CD4-positive, alpha-beta memory T cell (primary cell): ENCODE measurements at regions not wholly inside any gene's neighbourhood (a gene's known extent, or its start where the extent isn't known, plus 50 kb on each side); places are given as distances from the start of the nearest gene placed in this dataset.
A peak's percentile ranks its signal among the peaks of the same experiment; 100 is the strongest.

Experiments used
- CTCF ChIA-PET: fragments of 350-600 bp; sonication (Branson Sonifier 250); formaldehyde crosslinking; loops from one replicate; lab custom pipeline; 2021; ENCODE audit warnings: inconsistent platforms; ENCODE audit not compliant: partially characterized antibody; lab: Charles Lee
- POLR2A ChIA-PET: fragments of 350-600 bp; sonication (Branson Sonifier 250); formaldehyde crosslinking; loops from one replicate; lab custom pipeline; 2021; ENCODE audit not compliant: partially characterized antibody; lab: Charles Lee
- DNase-seq, 5 donors: peaks; one replicate each; pipeline versions ENCODE4 v3.0.0 to v3.0.0-alpha.2; 2020 to 2022; ENCODE audit warnings: mixed read lengths in 1 of 5
- H3K27ac ChIP-seq: one replicate; pipeline ENCODE4 v1.7.0; 2013; ENCODE audit warnings: low read depth, low read length
- H3K27me3 ChIP-seq: 2 replicates; pipeline ENCODE4 v1.7.0; 2013; ENCODE audit warnings: mild to moderate bottlenecking, low read length, moderate library complexity; ENCODE audit not compliant: insufficient read depth
- H3K36me3 ChIP-seq: 2 replicates; pipeline ENCODE4 v1.7.0; 2013; ENCODE audit warnings: mild to moderate bottlenecking, low read length, moderate library complexity; ENCODE audit not compliant: insufficient read depth
- H3K4me1 ChIP-seq: 2 replicates; pipeline ENCODE4 v1.7.0; 2013; ENCODE audit warnings: mild to moderate bottlenecking, low read length, moderate library complexity; ENCODE audit not compliant: insufficient read depth
- H3K4me3 ChIP-seq, 2 donors: one replicate each; pipeline ENCODE4 v1.7.0; 2013; ENCODE audit warnings: low read length in 2 of 2, mild to moderate bottlenecking in 1 of 2
- H3K9me3 ChIP-seq, 2 donors: one replicate each; pipeline ENCODE4 v1.7.0; 2013; ENCODE audit warnings: low read length in 2 of 2, control low read depth in 1 of 2; ENCODE audit not compliant: control insufficient read depth in 1 of 2
- H3K27ac Mint-ChIP-seq, 7 donors: one replicate each; pipeline ENCODE4 v1.8.0; 2020 to 2021; ENCODE audit warnings: mixed read lengths in 7 of 7, mild to moderate bottlenecking in 6 of 7, inconsistent platforms in 3 of 7, moderate library complexity in 3 of 7
- H3K27me3 Mint-ChIP-seq, 2 donors: one replicate each; pipeline ENCODE4 v1.8.0; 2020 to 2021; ENCODE audit warnings: mixed read lengths in 2 of 2
- H3K36me3 Mint-ChIP-seq, 2 donors: one replicate each; pipeline ENCODE4 v1.8.0; 2020 to 2021; ENCODE audit warnings: mixed read lengths in 2 of 2, inconsistent platforms in 1 of 2, mild to moderate bottlenecking in 1 of 2
- H3K4me1 Mint-ChIP-seq, 4 donors: one replicate each; pipeline ENCODE4 v1.8.0; 2020 to 2021; ENCODE audit warnings: mixed read lengths in 4 of 4, mild to moderate bottlenecking in 1 of 4
- H3K4me3 Mint-ChIP-seq, 8 donors: one replicate each; pipeline ENCODE4 v1.8.0; 2020 to 2021; ENCODE audit warnings: mixed read lengths in 8 of 8, mild to moderate bottlenecking in 7 of 8, moderate library complexity in 6 of 8, inconsistent platforms in 3 of 8
- H3K9me3 Mint-ChIP-seq, 8 donors: one replicate each; pipeline ENCODE4 v1.8.0; 2020 to 2021; ENCODE audit warnings: mixed read lengths in 8 of 8, mild to moderate bottlenecking in 5 of 8, inconsistent platforms in 3 of 8, moderate library complexity in 1 of 8
- intact Hi-C: fragments of 100-400 bp; cut with micrococcal nuclease; formaldehyde crosslinking; loops from one replicate; pipeline ENCODE4 v1.15.1; 2023

GRCh38 chr5:93303291-93303691 is 277.7 kb downstream of the NR2F1-AS1 start:
- Histone ChIP-seq H3K4me3 (no peak overlapping the region), H3K27me3 (no peaks in the 10 kb centered on the region), H3K4me1 (no peaks in the 10 kb centered on the region), H3K27ac (no peak overlapping the region), H3K36me3 (no peaks in the 10 kb centered on the region), H3K9me3 (no peaks in the 10 kb centered on the region)
- intact Hi-C loops = no loop called here
- peaks cover 2 to 3% of the 10 kb centered on the region in 2 donors for H3K27me3 Mint-ChIP-seq
- H3K36me3 Mint-ChIP-seq = no peaks in the 10 kb centered on the region
- ChIA-PET CTCF (no interaction called here), POLR2A (no interaction called here)
- H3K4me3 Mint-ChIP-seq = no peak overlapping the region
- no peak overlapping the region for H3K27ac Mint-ChIP-seq
- no peak for DNase-seq
- H3K9me3 Mint-ChIP-seq = peaks cover 0 to 4% (median 0%) of the 10 kb centered on the region in 8 donors
- H3K4me1 Mint-ChIP-seq = peaks cover 0 to 2% (median 0%) of the 10 kb centered on the region in 4 donors

- no peak for DNase-seq
- Mint-ChIP-seq H3K4me3 (no peak overlapping the region), H3K27ac (peak overlapping the region in 1 of 7 donors; percentile 4), H3K9me3 (peaks cover 0 to 4% (median 0%) of the 10 kb centered on the region in 8 donors), H3K4me1 (peaks cover 0 to 2% (median 0%) of the 10 kb centered on the region in 4 donors), H3K27me3 (peaks cover 2 to 3% of the 10 kb centered on the region in 2 donors), H3K36me3 (no peaks in the 10 kb centered on the region)
- ChIA-PET POLR2A (no interaction called here), CTCF (no interaction called here)
- H3K27me3 ChIP-seq = no peaks in the 10 kb centered on the region
- no peaks in the 10 kb centered on the region for H3K4me1 ChIP-seq
- intact Hi-C loops = no loop called here
- H3K9me3 ChIP-seq = no peaks in the 10 kb centered on the region
- H3K4me3 ChIP-seq = no peak overlapping the region
- H3K27ac ChIP-seq = no peak overlapping the region
- no peaks in the 10 kb centered on the region for H3K36me3 ChIP-seq
Measured at GRCh38 chr5:93302711-93303110, 278.3 kb downstream of the NR2F1-AS1 start.

- no peaks in the 10 kb centered on the region for H3K27me3 ChIP-seq
- H3K27me3 Mint-ChIP-seq = peaks cover 2 to 3% of the 10 kb centered on the region in 2 donors
- ChIA-PET CTCF (no interaction called here), POLR2A (no interaction called here)
- no peaks in the 10 kb centered on the region for H3K36me3 Mint-ChIP-seq
- no peak overlapping the region for H3K27ac Mint-ChIP-seq
- no peaks in the 10 kb centered on the region for H3K36me3 ChIP-seq
- DNase-seq = no peak
- no peaks in the 10 kb centered on the region for H3K4me1 ChIP-seq
- H3K4me3 Mint-ChIP-seq = no peak overlapping the region
- no peaks in the 10 kb centered on the region for H3K9me3 ChIP-seq
- no peaks in the 10 kb centered on the region for H3K4me1 Mint-ChIP-seq
- H3K9me3 Mint-ChIP-seq = peaks cover 0 to 4% (median 0%) of the 10 kb centered on the region in 8 donors
- H3K27ac ChIP-seq = no peak overlapping the region
- intact Hi-C loops = no loop called here
- H3K4me3 ChIP-seq = no peak overlapping the region
Measured at GRCh38 chr5:93300945-93301344, 280.1 kb downstream of the NR2F1-AS1 start.

- no peaks in the 10 kb centered on the region for H3K36me3 ChIP-seq
- intact Hi-C loops = no loop called here
- no peaks in the 10 kb centered on the region for H3K4me1 ChIP-seq
- H3K9me3 ChIP-seq = no peaks in the 10 kb centered on the region
- H3K36me3 Mint-ChIP-seq = no peaks in the 10 kb centered on the region
- no peak overlapping the region for H3K4me3 ChIP-seq
- peaks cover 0 to 4% (median 0%) of the 10 kb centered on the region in 8 donors for H3K9me3 Mint-ChIP-seq
- H3K27me3 Mint-ChIP-seq = peaks cover 2 to 3% of the 10 kb centered on the region in 2 donors
- no peaks in the 10 kb centered on the region for H3K27me3 ChIP-seq
- H3K4me3 Mint-ChIP-seq = no peak overlapping the region
- H3K27ac ChIP-seq = no peak overlapping the region
- DNase-seq = no peak
- H3K27ac Mint-ChIP-seq = no peak overlapping the region
- CTCF ChIA-PET = no interaction called here
- POLR2A ChIA-PET = no interaction called here
- no peaks in the 10 kb centered on the region for H3K4me1 Mint-ChIP-seq
Measured at GRCh38 chr5:93300309-93300923, 280.6 kb downstream of the NR2F1-AS1 start.

GRCh38 chr5:93299681-93300308 is 281.2 kb downstream of the NR2F1-AS1 start:
- no peak overlapping the region for H3K4me3 Mint-ChIP-seq
- Histone ChIP-seq H3K36me3 (no peaks in the 10 kb centered on the region), H3K27me3 (no peaks in the 10 kb centered on the region), H3K4me3 (no peak overlapping the region), H3K4me1 (no peaks in the 10 kb centered on the region), H3K9me3 (no peaks in the 10 kb centered on the region), H3K27ac (no peak overlapping the region)
- POLR2A ChIA-PET = no interaction called here
- peaks cover 2 to 3% of the 10 kb centered on the region in 2 donors for H3K27me3 Mint-ChIP-seq
- H3K9me3 Mint-ChIP-seq = peaks cover 0 to 2% (median 0%) of the 10 kb centered on the region in 8 donors
- H3K36me3 Mint-ChIP-seq = no peaks in the 10 kb centered on the region
- CTCF ChIA-PET = no interaction called here
- no peak overlapping the region for H3K27ac Mint-ChIP-seq
- intact Hi-C loops = no loop called here
- DNase-seq = no peak
- no peaks in the 10 kb centered on the region for H3K4me1 Mint-ChIP-seq

GRCh38 chr5:93297116-93297515 is 283.9 kb downstream of the NR2F1-AS1 start:
- no peaks in the 10 kb centered on the region for H3K9me3 ChIP-seq
- H3K27ac ChIP-seq = no peak overlapping the region
- Mint-ChIP-seq H3K9me3 (peaks cover 0 to 2% (median 0%) of the 10 kb centered on the region in 8 donors), H3K27me3 (peaks cover 0 to 2% of the 10 kb centered on the region in 2 donors), H3K27ac (no peak overlapping the region), H3K4me3 (no peak overlapping the region), H3K4me1 (no peaks in the 10 kb centered on the region), H3K36me3 (no peaks in the 10 kb centered on the region)
- CTCF ChIA-PET = no interaction called here
- POLR2A ChIA-PET = no interaction called here
- DNase-seq = no peak
- intact Hi-C loops = no loop called here
- H3K4me1 ChIP-seq = no peaks in the 10 kb centered on the region
- no peak overlapping the region for H3K4me3 ChIP-seq
- no peaks in the 10 kb centered on the region for H3K36me3 ChIP-seq
- no peaks in the 10 kb centered on the region for H3K27me3 ChIP-seq

GRCh38 chr5:93296338-93296737 is 284.7 kb downstream of the NR2F1-AS1 start:
- Mint-ChIP-seq H3K4me1 (no peaks in the 10 kb centered on the region), H3K27me3 (peaks cover 0 to 2% of the 10 kb centered on the region in 2 donors), H3K4me3 (no peak overlapping the region), H3K9me3 (peaks cover 0 to 2% (median 0%) of the 10 kb centered on the region in 8 donors), H3K27ac (no peak overlapping the region), H3K36me3 (no peaks in the 10 kb centered on the region)
- DNase-seq = no peak
- Histone ChIP-seq H3K27ac (no peak overlapping the region), H3K4me3 (no peak overlapping the region), H3K27me3 (no peaks in the 10 kb centered on the region), H3K36me3 (no peaks in the 10 kb centered on the region), H3K9me3 (no peaks in the 10 kb centered on the region), H3K4me1 (no peaks in the 10 kb centered on the region)
- ChIA-PET CTCF (no interaction called here), POLR2A (no interaction called here)
- intact Hi-C loops = no loop called here
